DOHH2 (cell line): ENCODE measurements at regions not wholly inside any gene's neighbourhood (a gene's known extent, or its start where the extent isn't known, plus 50 kb on each side); places are given as distances from the start of the nearest gene placed in this dataset.

Experiments used
- H3F3A ChIP-seq: fragments of 200-600 bp; sonication (generic), shearing (Covaris generic); 2 replicates; pipeline ENCODE4 v1.6.0; 2016; ENCODE audit warnings: antibody characterized with exemption, mild to moderate bottlenecking; ENCODE audit not compliant: control insufficient read depth, insufficient read depth
- H3K27ac ChIP-seq: fragments of 200-600 bp; sonication (generic); 2 replicates; pipeline ENCODE4 v1.5.1; 2014; ENCODE audit warnings: low read depth, mild to moderate bottlenecking, low read length, moderate library complexity
- H3K27me3 ChIP-seq: fragments of 200-600 bp; sonication (generic); 2 replicates; pipeline ENCODE4 v1.6.1; 2014; ENCODE audit warnings: mild to moderate bottlenecking, low read length, mixed read lengths; ENCODE audit not compliant: control insufficient read depth
- H3K36me3 ChIP-seq: fragments of 200-600 bp; sonication (generic); 2 replicates; pipeline ENCODE4 v1.6.1; 2014; ENCODE audit warnings: mild to moderate bottlenecking, low read length, moderate library complexity, mixed read lengths; ENCODE audit not compliant: control insufficient read depth
- H3K4me1 ChIP-seq: fragments of 200-600 bp; sonication (generic); 2 replicates; pipeline ENCODE4 v1.6.1; 2014; ENCODE audit warnings: mild to moderate bottlenecking, low read length, mixed read lengths; ENCODE audit not compliant: control insufficient read depth
- H3K4me2 ChIP-seq: fragments of 200-600 bp; sonication (generic); 2 replicates; pipeline ENCODE4 v1.6.0; 2014; ENCODE audit warnings: mild to moderate bottlenecking, low read length, moderate library complexity
- H3K4me3 ChIP-seq: fragments of 200-600 bp; sonication (generic); 2 replicates; pipeline ENCODE4 v1.5.1; 2014; ENCODE audit warnings: mild to moderate bottlenecking, low read length, mixed read lengths
- H3K79me2 ChIP-seq: fragments of 200-600 bp; sonication (generic); 2 replicates; pipeline ENCODE4 v1.6.1; 2014; ENCODE audit warnings: mild to moderate bottlenecking, low read length, mixed read lengths; ENCODE audit not compliant: control insufficient read depth
- H3K9me2 ChIP-seq: fragments of 200-600 bp; sonication (generic); replicated peaks from 2 replicates; pipeline ENCODE4 v1.6.1; 2014; ENCODE audit warnings: mild to moderate bottlenecking, low read length, mixed read lengths; ENCODE audit not compliant: control insufficient read depth
- H3K9me3 ChIP-seq: fragments of 200-600 bp; sonication (generic); 2 replicates; pipeline ENCODE4 v1.6.1; 2014; ENCODE audit warnings: antibody characterized with exemption, low read length, mixed read lengths; ENCODE audit not compliant: control insufficient read depth, insufficient read depth
- H4K20me1 ChIP-seq: fragments of 200-600 bp; sonication (generic); 2 replicates; pipeline ENCODE4 v1.6.0; 2014; ENCODE audit warnings: low read depth, mild to moderate bottlenecking, antibody characterized with exemption, low read length, moderate library complexity; ENCODE audit not compliant: control insufficient read depth, insufficient read depth
- EZH2phosphoT487 ChIP-seq: fragments of 200-600 bp; sonication (generic); IDR thresholded peaks from 2 replicates; pipeline ENCODE4 v1.6.1; 2017; ENCODE audit warnings: borderline replicate concordance, mild to moderate bottlenecking, antibody characterized with exemption, low read length, moderate library complexity, mixed read lengths
- TF ChIP-seq, protein P1 (sequence below): fragments of 200-600 bp; sonication (generic); IDR thresholded peaks from one replicate; pipeline ENCODE4 v1.5.1; 2014; ENCODE audit warnings: antibody characterized with exemption, mild to moderate bottlenecking, low read depth, low read length; ENCODE audit not compliant: poor library complexity, severe bottlenecking

DNA sequence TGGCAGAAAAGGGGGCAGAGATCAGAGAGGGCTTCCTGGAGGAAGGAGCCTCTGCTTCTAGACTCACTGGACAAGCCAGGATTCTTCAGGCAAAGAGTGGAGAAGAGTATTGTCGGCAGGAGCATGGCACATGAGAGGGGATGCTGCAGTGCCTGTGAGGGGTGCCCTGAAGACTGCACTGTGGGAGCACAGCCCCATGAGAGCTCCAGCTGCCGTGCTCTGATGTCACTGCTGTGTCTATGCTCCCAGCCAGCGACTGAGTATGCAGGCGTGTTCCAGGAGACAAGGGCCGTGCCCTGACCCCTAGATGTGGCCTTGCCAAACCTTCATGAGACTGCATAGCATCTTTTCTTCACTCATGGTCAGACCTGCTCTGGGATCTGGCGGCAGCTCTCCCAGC is 339.1 kb downstream of the RPS24 start:
- H3K4me3 ChIP-seq, result no peak overlapping the region
- no peaks in the 10 kb centered on the region for H3K36me3 ChIP-seq
- no peaks in the 10 kb centered on the region; the same call in 1 of the 2 replicates for H3K27me3 ChIP-seq
- H3K4me1 ChIP-seq, result no peaks in the 10 kb centered on the region
- H3K9me3 ChIP-seq, result no peaks in the 10 kb centered on the region
- no peak overlapping the region for H3K27ac ChIP-seq
- H3K4me2 ChIP-seq, result no peak overlapping the region
- H3K9me2 ChIP-seq, result no peaks in the 10 kb centered on the region
- no peaks in the 10 kb centered on the region for H4K20me1 ChIP-seq
- TF ChIP-seq, protein P1, sequence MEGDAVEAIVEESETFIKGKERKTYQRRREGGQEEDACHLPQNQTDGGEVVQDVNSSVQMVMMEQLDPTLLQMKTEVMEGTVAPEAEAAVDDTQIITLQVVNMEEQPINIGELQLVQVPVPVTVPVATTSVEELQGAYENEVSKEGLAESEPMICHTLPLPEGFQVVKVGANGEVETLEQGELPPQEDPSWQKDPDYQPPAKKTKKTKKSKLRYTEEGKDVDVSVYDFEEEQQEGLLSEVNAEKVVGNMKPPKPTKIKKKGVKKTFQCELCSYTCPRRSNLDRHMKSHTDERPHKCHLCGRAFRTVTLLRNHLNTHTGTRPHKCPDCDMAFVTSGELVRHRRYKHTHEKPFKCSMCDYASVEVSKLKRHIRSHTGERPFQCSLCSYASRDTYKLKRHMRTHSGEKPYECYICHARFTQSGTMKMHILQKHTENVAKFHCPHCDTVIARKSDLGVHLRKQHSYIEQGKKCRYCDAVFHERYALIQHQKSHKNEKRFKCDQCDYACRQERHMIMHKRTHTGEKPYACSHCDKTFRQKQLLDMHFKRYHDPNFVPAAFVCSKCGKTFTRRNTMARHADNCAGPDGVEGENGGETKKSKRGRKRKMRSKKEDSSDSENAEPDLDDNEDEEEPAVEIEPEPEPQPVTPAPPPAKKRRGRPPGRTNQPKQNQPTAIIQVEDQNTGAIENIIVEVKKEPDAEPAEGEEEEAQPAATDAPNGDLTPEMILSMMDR, result no peak
- TF ChIP-seq EZH2phosphoT487, result no peak
- no peaks in the 10 kb centered on the region for H3K79me2 ChIP-seq
- H3F3A ChIP-seq, result no peaks in the 10 kb centered on the region

DNA sequence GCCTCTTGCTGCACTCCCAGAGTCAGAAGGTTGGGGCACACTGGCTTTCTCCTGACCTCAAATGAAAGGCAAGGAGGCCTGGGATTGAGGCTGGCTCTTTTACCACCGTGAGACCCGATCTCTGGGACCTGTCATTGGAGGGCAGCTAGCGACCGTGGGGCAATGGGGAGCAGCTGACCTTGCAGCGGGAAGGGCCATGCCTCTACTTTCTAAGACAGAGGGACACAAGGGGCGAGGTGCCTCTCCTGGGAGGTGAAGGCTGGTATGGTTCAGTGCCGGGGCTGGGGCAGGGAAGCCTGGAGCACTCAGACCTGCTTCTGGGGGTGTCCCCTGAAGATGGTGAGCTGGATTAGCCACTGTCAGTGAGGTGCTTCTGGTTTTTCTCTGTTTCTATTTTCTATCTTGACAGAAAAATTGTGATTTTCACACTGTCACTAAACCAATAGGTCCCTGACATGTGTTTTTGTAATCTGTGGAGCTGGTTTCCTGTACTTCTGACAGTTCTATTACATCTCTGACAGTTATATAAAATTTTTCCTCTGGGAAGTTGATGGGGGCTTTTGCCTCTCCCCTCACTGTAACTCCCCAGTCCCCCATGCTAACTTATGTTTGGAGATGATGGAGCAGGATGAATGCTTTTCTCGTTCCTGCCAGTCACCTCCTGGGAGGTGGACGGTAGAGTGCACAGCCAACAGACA is 340.8 kb downstream of the RPS24 start:
- Histone ChIP-seq H3K4me2 (no peak overlapping the region), H3K27ac (no peak overlapping the region), H3F3A (no peaks in the 10 kb centered on the region), H3K9me2 (no peaks in the 10 kb centered on the region), H4K20me1 (no peaks in the 10 kb centered on the region), H3K27me3 (no peaks in the 10 kb centered on the region), H3K4me1 (no peaks in the 10 kb centered on the region), H3K79me2 (no peaks in the 10 kb centered on the region), H3K36me3 (no peaks in the 10 kb centered on the region), H3K4me3 (no peak overlapping the region), H3K9me3 (no peaks in the 10 kb centered on the region)
- TF ChIP-seq EZH2phosphoT487, result no peak
- TF ChIP-seq, protein P1, result no peak

DNA sequence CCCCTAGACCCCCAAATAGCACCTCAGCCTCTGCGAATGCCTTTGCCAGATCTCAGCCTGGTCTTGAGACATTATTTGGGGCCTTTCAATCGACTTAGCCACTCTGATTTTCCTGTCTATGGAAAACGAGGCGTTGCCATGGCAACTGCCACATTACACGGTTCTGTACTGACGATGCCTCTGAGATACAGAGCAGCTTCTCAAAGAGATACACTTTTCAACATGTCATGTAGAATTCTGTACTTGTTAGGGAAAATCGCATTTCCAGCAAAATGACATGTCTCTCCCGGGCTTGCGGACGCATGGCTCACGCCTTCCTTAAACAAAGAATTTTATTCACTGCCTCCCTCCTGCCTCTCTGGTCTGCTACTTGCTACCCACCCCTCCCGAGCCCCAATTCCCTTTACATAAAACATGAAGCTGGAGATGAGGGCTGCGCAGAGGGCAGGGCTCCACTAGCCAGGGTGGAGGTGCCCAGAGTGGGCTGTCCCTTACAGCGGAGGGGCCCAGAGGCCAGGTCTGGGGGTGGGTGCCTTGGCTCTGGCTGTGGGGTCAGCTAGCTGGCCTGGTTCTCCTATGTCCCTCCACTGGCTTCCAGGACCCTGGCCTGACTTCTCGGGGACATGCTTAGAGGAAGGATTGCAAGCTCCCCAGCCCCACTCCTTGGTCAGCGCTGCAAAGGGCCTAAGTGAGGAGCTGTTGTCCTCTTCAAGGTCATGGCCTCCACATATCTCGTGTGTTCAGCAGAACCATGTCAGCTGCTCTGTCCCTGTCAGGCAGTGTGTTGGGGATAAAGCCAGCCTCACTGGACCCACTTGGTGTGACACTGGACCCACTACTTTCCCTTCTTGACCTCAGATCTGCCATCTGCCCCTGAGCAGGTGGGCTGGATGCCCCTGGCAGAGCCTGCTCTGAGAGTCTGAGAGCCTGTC is 342.5 kb downstream of the RPS24 start:
- Histone ChIP-seq H3K27me3 (no peaks in the 10 kb centered on the region), H3K36me3 (no peaks in the 10 kb centered on the region), H3F3A (no peaks in the 10 kb centered on the region), H3K79me2 (no peaks in the 10 kb centered on the region), H3K4me3 (no peak overlapping the region), H3K9me2 (no peaks in the 10 kb centered on the region), H3K4me1 (no peaks in the 10 kb centered on the region), H4K20me1 (no peaks in the 10 kb centered on the region), H3K27ac (no peak overlapping the region), H3K4me2 (no peak overlapping the region), H3K9me3 (no peaks in the 10 kb centered on the region)
- TF ChIP-seq, protein P1, result no peak
- no peak for TF ChIP-seq EZH2phosphoT487
